ENCODE measurements at regions not wholly inside any gene's neighbourhood (a gene's known extent, or its start where the extent isn't known, plus 50 kb on each side); places are given as distances from the start of the nearest gene placed in this dataset.

DNA sequence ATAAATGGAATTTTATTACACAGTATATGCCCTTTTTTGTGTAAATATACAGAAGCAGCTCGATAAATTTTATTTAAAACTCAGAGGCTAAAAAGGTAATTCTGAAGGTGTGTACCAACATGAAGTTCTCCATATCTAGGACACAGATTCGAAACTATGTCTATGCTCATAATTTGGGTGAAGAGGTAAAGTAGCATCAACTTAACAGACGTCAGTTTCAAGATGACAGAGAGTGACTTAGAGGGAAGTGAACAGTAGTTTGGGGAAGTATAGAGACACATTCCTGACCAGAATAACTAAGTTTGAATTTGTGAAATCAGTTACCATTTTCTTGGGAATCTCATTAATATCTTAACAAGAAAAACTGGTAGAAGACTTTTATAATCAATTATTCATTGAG lies 2493.3 kb downstream of the ARAP2 start:
- WGBS, 2 donors: 80 to 87% methylated on average over 3 of the region's 3 CpGs
- Histone ChIP-seq H3K27ac (no peak overlapping the region), H3K36me3 (no peaks in the 10 kb centered on the region), H3K9me3 (peaks cover 0 to 11% (median 0%) of the 10 kb centered on the region in 11 donors), H3K4me1 (no peaks in the 10 kb centered on the region), H3K27me3 (no peaks in the 10 kb centered on the region), H3K4me3 (no peak overlapping the region)
- TF ChIP-seq, protein P1, sequence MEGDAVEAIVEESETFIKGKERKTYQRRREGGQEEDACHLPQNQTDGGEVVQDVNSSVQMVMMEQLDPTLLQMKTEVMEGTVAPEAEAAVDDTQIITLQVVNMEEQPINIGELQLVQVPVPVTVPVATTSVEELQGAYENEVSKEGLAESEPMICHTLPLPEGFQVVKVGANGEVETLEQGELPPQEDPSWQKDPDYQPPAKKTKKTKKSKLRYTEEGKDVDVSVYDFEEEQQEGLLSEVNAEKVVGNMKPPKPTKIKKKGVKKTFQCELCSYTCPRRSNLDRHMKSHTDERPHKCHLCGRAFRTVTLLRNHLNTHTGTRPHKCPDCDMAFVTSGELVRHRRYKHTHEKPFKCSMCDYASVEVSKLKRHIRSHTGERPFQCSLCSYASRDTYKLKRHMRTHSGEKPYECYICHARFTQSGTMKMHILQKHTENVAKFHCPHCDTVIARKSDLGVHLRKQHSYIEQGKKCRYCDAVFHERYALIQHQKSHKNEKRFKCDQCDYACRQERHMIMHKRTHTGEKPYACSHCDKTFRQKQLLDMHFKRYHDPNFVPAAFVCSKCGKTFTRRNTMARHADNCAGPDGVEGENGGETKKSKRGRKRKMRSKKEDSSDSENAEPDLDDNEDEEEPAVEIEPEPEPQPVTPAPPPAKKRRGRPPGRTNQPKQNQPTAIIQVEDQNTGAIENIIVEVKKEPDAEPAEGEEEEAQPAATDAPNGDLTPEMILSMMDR (IDR thresholded peaks at IDR 0.05): no peak
- intact Hi-C loops (cut with DNase I): no loop called here
- no peak for DNase-seq
- no peak for ATAC-seq

DNA sequence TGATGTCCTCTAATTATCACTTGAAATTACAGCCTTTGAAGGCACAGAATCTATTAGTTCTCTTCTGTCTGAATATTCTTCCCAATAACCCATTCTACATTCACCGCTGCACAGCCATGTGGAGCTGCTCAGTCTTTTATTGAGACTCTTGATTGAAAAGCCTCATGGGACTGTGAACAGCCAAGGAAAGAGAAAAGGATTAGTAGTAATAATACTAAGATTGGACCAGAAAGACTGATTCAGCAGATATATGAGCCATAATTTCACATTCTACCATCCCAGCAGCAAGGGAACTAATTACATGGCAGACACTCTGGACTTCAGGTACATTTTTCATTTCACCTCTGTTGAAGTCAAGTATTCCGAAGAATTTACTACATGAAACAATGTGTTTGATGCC lies 2471.7 kb downstream of the ARAP2 start:
- Histone ChIP-seq H3K4me3 (no peak overlapping the region), H3K36me3 (no peaks in the 10 kb centered on the region), H3K27ac (no peak overlapping the region), H3K9me3 (peaks cover 0 to 8% (median 0%) of the 10 kb centered on the region in 11 donors), H3K4me1 (no peaks in the 10 kb centered on the region), H3K27me3 (no peaks in the 10 kb centered on the region)
- TF ChIP-seq, protein P1 (IDR thresholded peaks at IDR 0.05): no peak
- ATAC-seq: no peak
- 76 to 77% methylated on average over 2 of the region's 2 CpGs for WGBS, 2 donors
- no peak for DNase-seq
- intact Hi-C loops (cut with DNase I): no loop called here

DNA sequence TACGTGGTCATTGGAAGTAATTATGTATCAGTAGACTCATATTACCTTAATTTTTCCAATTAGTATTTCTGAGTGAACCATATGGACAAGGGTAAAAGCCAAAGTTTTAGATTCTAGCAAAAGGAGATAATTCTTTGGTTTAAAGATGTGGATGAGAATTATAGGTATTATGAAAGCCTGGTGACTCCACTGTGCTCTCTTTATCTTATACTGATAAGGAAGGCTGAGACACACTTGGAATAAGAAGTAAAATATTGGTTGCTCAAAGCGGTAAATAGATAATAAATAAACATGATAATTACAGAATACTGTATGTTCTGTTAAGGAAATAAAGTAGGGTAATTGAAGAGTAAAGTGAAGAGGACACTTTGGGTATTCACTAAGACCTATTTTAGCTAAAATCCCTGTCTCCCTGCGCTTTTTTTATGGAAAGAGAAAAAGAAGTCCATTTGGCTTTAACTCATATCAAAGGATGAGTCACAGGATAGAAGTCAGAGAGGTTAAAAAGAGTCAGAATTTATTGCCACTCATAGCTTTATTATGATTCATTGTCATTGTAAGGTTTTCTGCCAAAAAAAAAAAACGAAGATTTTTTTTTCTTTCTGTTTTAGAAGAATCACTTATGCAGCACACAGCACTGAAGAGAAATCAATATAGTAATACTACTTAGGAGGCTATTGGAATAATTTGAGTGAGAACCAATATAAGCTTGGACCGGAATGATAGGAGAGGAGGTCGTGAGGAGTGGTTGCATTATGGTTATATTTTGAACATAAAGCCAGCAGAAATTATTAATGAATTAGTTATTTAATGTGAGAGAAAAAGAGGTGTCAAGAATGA lies 2463.1 kb downstream of the ARAP2 start:
- TF ChIP-seq, protein P1 (IDR thresholded peaks at IDR 0.05): no peak
- Histone ChIP-seq H3K9me3 (peaks cover 0 to 3% (median 0%) of the 10 kb centered on the region in 11 donors), H3K4me3 (no peak overlapping the region), H3K36me3 (no peaks in the 10 kb centered on the region), H3K4me1 (no peaks in the 10 kb centered on the region), H3K27me3 (no peaks in the 10 kb centered on the region), H3K27ac (no peak overlapping the region)
- intact Hi-C loops (cut with DNase I): no loop called here
- WGBS, 2 donors: 65 to 66% methylated on average over 6 of the region's 6 CpGs
- no peak for DNase-seq
- no peak for ATAC-seq

DNA sequence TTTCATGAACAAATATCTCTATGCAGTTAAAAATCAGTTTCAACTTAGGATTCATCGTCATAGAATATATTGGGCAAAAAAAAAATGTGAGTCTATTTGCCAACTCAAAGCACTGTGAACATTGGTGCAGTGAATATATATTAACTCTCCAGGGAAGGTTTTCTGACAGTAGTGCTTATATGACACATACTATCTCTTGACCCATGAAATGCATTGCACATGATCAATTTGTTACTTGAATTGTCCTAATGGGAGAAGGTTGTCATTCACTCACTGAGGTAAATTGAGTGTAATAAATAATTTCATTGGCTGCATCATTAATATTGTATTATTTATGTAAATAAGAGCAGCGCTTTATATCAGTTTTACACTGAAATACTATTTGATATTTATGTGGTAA lies 2458.5 kb downstream of the ARAP2 start:
- Histone ChIP-seq H3K9me3 (peaks cover 0 to 6% (median 0%) of the 10 kb centered on the region in 11 donors), H3K27ac (no peak overlapping the region), H3K4me3 (no peak overlapping the region), H3K27me3 (no peaks in the 10 kb centered on the region), H3K36me3 (no peaks in the 10 kb centered on the region), H3K4me1 (no peaks in the 10 kb centered on the region)
- 78 to 88% methylated on average over 2 of the region's 2 CpGs for WGBS, 2 donors
- TF ChIP-seq, protein P1 (IDR thresholded peaks at IDR 0.05): no peak
- DNase-seq: no peak
- intact Hi-C loops (cut with DNase I): no loop called here
- no peak for ATAC-seq
